T-helper 17 cell (primary cell): ENCODE measurements at regions not wholly inside any gene's neighbourhood (a gene's known extent, or its start where the extent isn't known, plus 50 kb on each side); places are given as distances from the start of the nearest gene placed in this dataset.

Experiments
- ATAC-seq: fragments of 150-1000 bp; cut with Tn5 transposase; 2 replicates; pipeline ENCODE4 v1.10.0; 2021; ENCODE audit warnings: mild to moderate bottlenecking, moderate library complexity
- DNase-seq, 3 donors: peaks; one replicate each; pipeline versions ENCODE4 v3.0.0 to v3.0.0-alpha.2; 2020 to 2021
- H3K9me3 ChIP-seq: one replicate; pipeline ENCODE4 v1.7.0; 2013; ENCODE audit warnings: low read length, mild to moderate bottlenecking; ENCODE audit not compliant: control insufficient read depth, poor library complexity, severe bottlenecking
- H3K27ac Mint-ChIP-seq: one replicate; pipeline ENCODE4 v1.8.0; 2022; ENCODE audit warnings: mild to moderate bottlenecking, moderate library complexity, mixed read lengths
- H3K27me3 Mint-ChIP-seq: one replicate; pipeline ENCODE4 v1.8.0; 2022; ENCODE audit warnings: mixed read lengths
- H3K36me3 Mint-ChIP-seq: one replicate; pipeline ENCODE4 v1.8.0; 2022; ENCODE audit warnings: low read depth, mixed read lengths
- H3K4me1 Mint-ChIP-seq: one replicate; pipeline ENCODE4 v1.8.0; 2022; ENCODE audit warnings: mild to moderate bottlenecking, mixed read lengths
- H3K4me3 Mint-ChIP-seq: one replicate; pipeline ENCODE4 v1.8.0; 2022; ENCODE audit warnings: mild to moderate bottlenecking, moderate library complexity, mixed read lengths

DNA sequence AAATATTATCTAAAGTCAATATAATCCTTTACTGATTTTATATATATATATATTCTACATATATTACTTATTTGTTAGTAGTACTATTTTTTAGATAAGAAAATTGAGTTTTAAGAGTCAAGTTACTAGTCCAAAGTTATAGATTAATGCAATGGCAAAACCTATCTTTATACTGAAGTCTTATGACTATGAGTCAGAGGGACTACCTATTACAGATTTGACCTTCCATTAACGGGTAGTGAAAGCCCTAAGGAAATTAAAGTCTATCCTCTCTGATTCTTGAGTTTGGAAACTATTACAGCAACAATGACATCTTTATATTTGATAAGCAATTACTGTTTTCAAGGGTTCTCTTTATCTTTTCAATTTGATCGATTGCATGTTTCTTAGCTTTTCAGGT lies 315.8 kb downstream of the CASP12 start:
- no peak overlapping the region for H3K4me3 Mint-ChIP-seq
- DNase-seq (no peak), ATAC-seq (no peak)
- no peak overlapping the region for H3K27ac Mint-ChIP-seq
- H3K36me3 Mint-ChIP-seq: no peaks in the 10 kb centered on the region
- H3K27me3 Mint-ChIP-seq: peaks cover 11% of the 10 kb centered on the region
- peaks cover 5% of the 10 kb centered on the region for H3K4me1 Mint-ChIP-seq
- H3K9me3 ChIP-seq: no peaks in the 10 kb centered on the region

- DNase-seq: no peak
- Mint-ChIP-seq H3K27me3 (peaks cover 11% of the 10 kb centered on the region), H3K4me3 (no peak overlapping the region), H3K27ac (no peak overlapping the region), H3K36me3 (no peaks in the 10 kb centered on the region), H3K4me1 (peaks cover 5% of the 10 kb centered on the region)
- no peaks in the 10 kb centered on the region for H3K9me3 ChIP-seq
- ATAC-seq: no peak
Observed at GRCh38 chr11:104581246-104581980, 316.8 kb downstream of the CASP12 start.

DNA sequence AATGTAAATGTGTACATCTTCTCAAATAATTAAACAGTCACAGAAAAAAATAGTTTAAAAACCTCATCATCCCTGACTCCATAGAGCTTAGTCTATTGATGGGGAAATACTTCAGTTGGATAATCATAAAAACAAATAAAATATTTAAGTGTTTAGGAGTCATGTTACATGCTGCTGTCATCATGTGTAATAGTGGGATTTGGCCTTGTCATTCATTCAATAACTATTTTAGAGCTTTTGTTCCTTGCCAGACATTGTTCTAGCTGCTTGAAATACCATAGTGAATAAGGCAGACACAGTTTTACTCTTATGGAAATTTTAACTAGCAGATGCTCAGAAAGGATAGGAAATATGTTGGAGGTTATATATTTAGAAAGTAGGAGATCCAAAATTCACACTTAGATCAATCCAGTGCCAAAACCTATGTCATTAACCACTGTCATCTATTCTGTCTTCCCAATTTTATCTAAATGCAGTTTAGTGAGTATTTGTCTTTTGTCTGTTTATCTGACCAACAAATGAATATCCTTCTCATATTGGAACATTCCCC lies 324.7 kb downstream of the CASP12 start:
- DNase-seq (no peak), ATAC-seq (no peak)
- no peaks in the 10 kb centered on the region for H3K36me3 Mint-ChIP-seq
- H3K4me3 Mint-ChIP-seq: no peak overlapping the region
- no peaks in the 10 kb centered on the region for H3K4me1 Mint-ChIP-seq
- H3K9me3 ChIP-seq: no peaks in the 10 kb centered on the region
- no peak overlapping the region for H3K27ac Mint-ChIP-seq
- H3K27me3 Mint-ChIP-seq: no peaks in the 10 kb centered on the region

DNA sequence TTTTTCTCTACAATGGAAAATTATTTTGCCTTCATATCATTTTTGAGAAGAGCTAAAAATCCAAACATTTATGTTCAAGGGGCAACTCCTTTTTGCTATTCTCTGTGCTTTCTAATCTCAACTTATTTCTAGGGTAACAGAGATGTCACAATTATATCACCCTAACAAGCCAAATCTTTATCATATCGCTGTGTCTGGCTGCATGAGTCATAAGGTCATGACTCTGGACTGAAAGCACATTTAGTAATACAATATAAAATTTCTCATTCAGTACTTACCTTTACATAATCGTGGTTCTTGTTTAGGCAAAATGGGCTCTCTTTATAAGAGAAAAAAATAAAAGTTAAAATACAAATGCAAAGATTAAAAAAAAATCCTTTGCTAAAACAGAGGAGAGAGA lies 326.0 kb downstream of the CASP12 start:
- Mint-ChIP-seq H3K4me3 (no peak overlapping the region), H3K36me3 (no peaks in the 10 kb centered on the region), H3K27ac (no peak overlapping the region), H3K27me3 (no peaks in the 10 kb centered on the region), H3K4me1 (no peaks in the 10 kb centered on the region)
- no peaks in the 10 kb centered on the region for H3K9me3 ChIP-seq
- ATAC-seq (no peak), DNase-seq (no peak)

DNA sequence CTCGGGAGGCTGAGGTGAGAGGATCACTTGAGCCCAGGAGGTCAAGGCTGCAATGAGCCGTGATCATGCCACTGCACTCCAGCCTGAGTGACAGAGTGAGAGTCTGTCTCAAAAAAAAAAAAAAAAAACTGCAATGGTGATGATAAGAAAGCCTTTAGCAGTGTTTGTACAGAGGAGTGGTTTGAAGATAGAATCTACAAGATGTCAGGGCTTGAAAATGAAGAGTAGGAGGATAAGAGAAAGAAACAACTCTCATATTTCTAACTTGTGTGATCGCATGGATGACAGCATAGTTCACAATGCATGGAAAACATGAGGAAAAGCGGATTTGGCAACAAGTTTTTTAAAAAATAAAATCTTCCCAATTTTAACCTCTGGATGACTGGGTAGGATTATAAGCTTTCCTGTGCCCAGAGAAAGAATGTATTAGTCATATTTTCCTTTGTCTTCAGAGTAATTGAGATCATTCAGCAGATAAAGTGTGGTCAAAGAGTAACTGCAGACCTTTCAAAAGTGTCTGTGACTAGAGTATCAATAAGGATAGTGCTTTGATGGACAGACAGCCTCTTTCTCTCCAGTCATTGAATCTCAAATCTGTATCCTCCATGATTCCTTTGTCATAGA lies 328.1 kb downstream of the CASP12 start:
- no peaks in the 10 kb centered on the region for H3K9me3 ChIP-seq
- no peaks in the 10 kb centered on the region for H3K4me1 Mint-ChIP-seq
- ATAC-seq (no peak), DNase-seq (no peak)
- H3K27ac Mint-ChIP-seq: no peak overlapping the region
- H3K36me3 Mint-ChIP-seq: no peaks in the 10 kb centered on the region
- no peak overlapping the region for H3K4me3 Mint-ChIP-seq
- no peaks in the 10 kb centered on the region for H3K27me3 Mint-ChIP-seq

DNA sequence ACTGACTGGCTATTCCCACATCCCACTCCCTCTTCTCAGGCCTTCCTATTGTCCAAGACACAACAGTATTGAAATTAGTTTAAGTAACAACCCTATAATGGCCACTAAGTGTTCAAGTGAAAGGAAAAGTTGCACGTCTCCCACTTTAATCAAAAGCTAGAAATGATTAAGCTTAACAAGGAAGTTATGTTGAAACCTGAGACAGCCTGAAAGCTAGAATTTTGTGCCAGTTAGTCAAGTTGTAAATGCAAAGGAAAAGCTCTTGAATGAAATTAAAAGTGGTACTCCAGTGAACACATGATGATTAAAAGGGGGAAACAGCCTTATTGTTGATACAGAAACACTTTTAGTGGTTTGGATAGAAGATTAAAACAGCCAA lies 332.7 kb downstream of the CASP12 start:
- ATAC-seq (no peak), DNase-seq (no peak)
- Mint-ChIP-seq H3K27ac (no peak overlapping the region), H3K27me3 (no peaks in the 10 kb centered on the region), H3K4me3 (no peak overlapping the region), H3K36me3 (no peaks in the 10 kb centered on the region), H3K4me1 (no peaks in the 10 kb centered on the region)
- H3K9me3 ChIP-seq: no peaks in the 10 kb centered on the region

- no peaks in the 10 kb centered on the region for H3K9me3 ChIP-seq
- Mint-ChIP-seq H3K27me3 (no peaks in the 10 kb centered on the region), H3K27ac (no peak overlapping the region), H3K4me1 (no peaks in the 10 kb centered on the region), H3K36me3 (no peaks in the 10 kb centered on the region), H3K4me3 (no peak overlapping the region)
- ATAC-seq (no peak), DNase-seq (no peak)
Observed at GRCh38 chr11:104564921-104565582, 333.2 kb downstream of the CASP12 start.

DNA sequence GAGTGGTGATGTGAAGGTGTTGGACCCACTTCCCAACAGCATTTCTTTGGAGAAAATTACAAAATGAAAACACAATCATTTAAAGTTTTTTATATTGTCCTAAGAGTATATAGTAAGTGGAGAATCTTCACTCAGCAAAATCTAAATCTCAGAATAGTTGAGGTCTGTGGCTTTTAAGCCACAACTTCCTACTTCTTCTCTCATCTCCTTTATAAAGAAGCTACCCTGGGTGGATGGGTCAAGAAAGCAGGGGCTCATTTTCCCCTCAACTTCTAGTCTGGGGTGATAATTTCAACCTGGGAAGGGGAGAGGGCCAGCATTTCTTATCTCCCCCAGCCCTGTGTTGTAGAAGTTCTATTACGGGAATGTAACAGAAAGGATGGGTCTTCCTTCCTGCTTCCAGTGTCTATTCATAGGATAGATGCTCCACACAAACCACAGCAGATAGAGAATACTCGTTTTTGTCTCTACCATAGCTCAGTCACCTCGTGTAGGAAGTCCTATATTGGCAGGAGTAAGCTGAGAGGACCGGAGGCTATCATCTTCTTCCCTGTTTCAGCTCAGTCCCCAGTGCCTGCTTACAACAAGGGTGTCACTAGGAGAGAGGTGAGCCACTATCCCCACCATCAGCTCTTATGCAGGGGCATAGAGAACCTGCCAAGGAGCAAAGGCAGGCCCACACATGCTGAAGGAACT lies 341.5 kb downstream of the CASP12 start:
- Mint-ChIP-seq H3K27me3 (peaks cover 25% of the 10 kb centered on the region), H3K4me3 (no peak overlapping the region), H3K27ac (no peak overlapping the region), H3K36me3 (no peaks in the 10 kb centered on the region), H3K4me1 (peaks cover 15% of the 10 kb centered on the region)
- no peak for DNase-seq
- H3K9me3 ChIP-seq: no peaks in the 10 kb centered on the region
- ATAC-seq: no peak

- Mint-ChIP-seq H3K36me3 (no peaks in the 10 kb centered on the region), H3K4me1 (peaks cover 8% of the 10 kb centered on the region), H3K27me3 (no peaks in the 10 kb centered on the region), H3K4me3 (no peak overlapping the region), H3K27ac (no peak overlapping the region)
- ATAC-seq (no peak), DNase-seq (no peak)
- no peaks in the 10 kb centered on the region for H3K9me3 ChIP-seq
Observed at GRCh38 chr11:104549019-104549418, 349.2 kb downstream of the CASP12 start.

- Mint-ChIP-seq H3K27me3 (no peaks in the 10 kb centered on the region), H3K4me3 (no peak overlapping the region), H3K27ac (no peak overlapping the region), H3K4me1 (peaks cover 8% of the 10 kb centered on the region), H3K36me3 (no peaks in the 10 kb centered on the region)
- H3K9me3 ChIP-seq: no peaks in the 10 kb centered on the region
- ATAC-seq: no peak
- DNase-seq: no peak
Observed at GRCh38 chr11:104547996-104548661, 350.1 kb downstream of the CASP12 start.

DNA sequence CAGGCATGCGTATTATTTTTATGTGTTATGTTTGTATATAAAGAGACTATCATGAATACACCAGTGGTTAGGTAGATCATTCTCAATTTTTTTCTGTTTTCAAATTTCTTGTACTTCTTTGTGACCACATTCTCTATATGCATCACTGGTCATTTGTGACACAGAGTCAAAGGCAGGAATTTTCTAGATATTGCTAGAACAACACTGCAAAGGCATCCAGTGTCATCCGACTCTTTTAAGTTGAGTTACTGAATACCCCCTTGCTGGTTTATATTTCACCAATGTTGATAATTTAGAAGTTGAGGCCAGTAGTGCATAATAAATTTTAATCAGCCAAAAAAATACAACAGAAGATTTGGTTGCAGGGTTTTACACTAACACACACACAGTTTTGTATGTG lies 351.8 kb downstream of the CASP12 start:
- DNase-seq (no peak), ATAC-seq (no peak)
- Mint-ChIP-seq H3K4me1 (no peaks in the 10 kb centered on the region), H3K27ac (no peak overlapping the region), H3K27me3 (no peaks in the 10 kb centered on the region), H3K36me3 (no peaks in the 10 kb centered on the region), H3K4me3 (no peak overlapping the region)
- H3K9me3 ChIP-seq: no peaks in the 10 kb centered on the region

- H3K36me3 Mint-ChIP-seq: no peaks in the 10 kb centered on the region
- no peak for DNase-seq
Observed at GRCh38 chr11:104541701-104542100, 356.6 kb downstream of the CASP12 start.

GRCh38 chr11:104538313-104538712 lies 359.9 kb downstream of the CASP12 start:
- no peaks in the 10 kb centered on the region for H3K9me3 ChIP-seq
- Mint-ChIP-seq H3K4me1 (peaks cover 2% of the 10 kb centered on the region), H3K27ac (no peak overlapping the region), H3K36me3 (no peaks in the 10 kb centered on the region), H3K27me3 (peaks cover 5% of the 10 kb centered on the region), H3K4me3 (no peak overlapping the region)
- DNase-seq (no peak), ATAC-seq (no peak)

More at GRCh38 chr11:104541701-104542100, 356.6 kb downstream of the CASP12 start:
- no peaks in the 10 kb centered on the region for H3K27me3 Mint-ChIP-seq
- no peak overlapping the region for H3K27ac Mint-ChIP-seq
- ATAC-seq: no peak
- no peaks in the 10 kb centered on the region for H3K4me1 Mint-ChIP-seq
- no peaks in the 10 kb centered on the region for H3K9me3 ChIP-seq
- H3K4me3 Mint-ChIP-seq: no peak overlapping the region
